DMS153 (cell line): ENCODE measurements at regions not wholly inside any gene's neighbourhood (a gene's known extent, or its start where the extent isn't known, plus 50 kb on each side); places are given as distances from the start of the nearest gene placed in this dataset.

Experiments used
- DNase-seq: peaks from one replicate; lab custom pipeline; 2025; lab: John Stamatoyannopoulos, UW

GRCh38 chr3:139732729-139733128 is 55.0 kb upstream of the NMNAT3 start:
- DNase-seq = no peak

DNA sequence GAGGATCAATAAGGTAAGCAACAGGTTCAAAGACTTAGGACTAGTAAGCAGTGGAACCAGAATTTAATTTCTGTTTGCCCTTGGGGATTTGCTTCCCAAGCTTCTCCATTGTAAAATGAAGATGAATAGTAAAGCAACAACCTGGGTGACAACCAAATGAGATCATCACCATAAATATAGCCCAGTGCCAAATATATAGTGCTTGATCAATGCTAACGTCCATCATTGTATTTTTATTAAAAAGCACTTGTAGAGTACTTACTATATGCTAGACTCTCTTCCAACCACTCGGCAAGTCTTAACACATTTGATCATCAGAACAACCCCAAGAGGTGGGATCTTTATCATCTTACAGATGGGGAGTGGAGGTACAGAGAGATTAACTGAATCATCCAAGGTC is 51.5 kb upstream of the NMNAT3 start:
- no peak for DNase-seq

DNA sequence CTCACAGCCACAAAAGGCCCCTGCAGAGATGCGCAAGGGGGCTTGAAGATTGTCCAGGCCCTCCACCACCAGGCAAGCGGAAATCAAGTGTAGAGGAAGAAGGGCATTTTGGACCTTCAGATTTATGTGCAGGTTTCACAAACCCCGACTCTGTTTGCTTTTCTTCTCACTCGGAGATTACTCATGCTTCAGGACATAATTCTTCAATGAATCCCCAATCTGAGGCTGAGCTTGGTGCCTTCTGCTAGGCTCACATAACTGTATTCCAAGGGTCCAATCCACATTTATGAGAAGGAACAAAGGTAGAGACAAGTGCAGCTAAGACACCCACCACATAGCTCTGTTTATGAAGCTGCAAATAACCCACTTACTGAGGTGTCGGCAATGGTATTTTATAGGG is 50.6 kb upstream of the NMNAT3 start:
- DNase-seq = no peak
